H9 (cell line): ENCODE measurements at regions not wholly inside any gene's neighbourhood (a gene's known extent, or its start where the extent isn't known, plus 50 kb on each side); places are given as distances from the start of the nearest gene placed in this dataset.

Experiments used
- DNase-seq: peaks from one replicate; pipeline ENCODE4 v3.0.0-alpha.2; 2017
- H2AFZ ChIP-seq: one replicate; pipeline ENCODE4 v1.6.1; 2013; ENCODE audit warnings: mild to moderate bottlenecking, low read length, control low read depth, moderate library complexity
- H2AK5ac ChIP-seq: 2 replicates; pipeline ENCODE4 v1.6.1; 2013; ENCODE audit warnings: low read length, control low read depth, mixed read lengths; ENCODE audit not compliant: insufficient read length
- H2BK120ac ChIP-seq: one replicate; pipeline ENCODE4 v1.6.1; 2013; ENCODE audit warnings: low read depth, mild to moderate bottlenecking, low read length, control low read depth, inconsistent platforms; ENCODE audit not compliant: poor library complexity, severe bottlenecking
- H2BK12ac ChIP-seq: 2 replicates; pipeline ENCODE4 v1.6.1; 2013; ENCODE audit warnings: low read length, control low read depth, mixed read lengths, low read depth; ENCODE audit not compliant: insufficient read length
- H2BK15ac ChIP-seq: 2 replicates; pipeline ENCODE4 v1.6.1; 2013; ENCODE audit warnings: low read depth, low read length, control low read depth
- H2BK20ac ChIP-seq: one replicate; pipeline ENCODE4 v1.6.1; 2013; ENCODE audit warnings: low read depth, mild to moderate bottlenecking, low read length, control low read depth, inconsistent platforms; ENCODE audit not compliant: poor library complexity, severe bottlenecking
- H2BK5ac ChIP-seq: 2 replicates; pipeline ENCODE4 v1.6.1; 2013; ENCODE audit warnings: low read length, control low read depth, mixed read lengths; ENCODE audit not compliant: insufficient read length
- H3K14ac ChIP-seq: 2 replicates; pipeline ENCODE4 v1.6.1; 2013; ENCODE audit warnings: low read length, control low read depth; ENCODE audit not compliant: insufficient read depth
- H3K18ac ChIP-seq: 2 replicates; pipeline ENCODE4 v1.6.1; 2013; ENCODE audit warnings: low read depth, mild to moderate bottlenecking, mixed read lengths, low read length, control low read depth; ENCODE audit not compliant: insufficient read length
- H3K23ac ChIP-seq: 2 replicates; pipeline ENCODE4 v1.6.1; 2013; ENCODE audit warnings: low read length, control low read depth, mixed read lengths, low read depth; ENCODE audit not compliant: insufficient read length
- H3K23me2 ChIP-seq: 2 replicates; pipeline ENCODE4 v1.6.1; 2013; ENCODE audit warnings: low read depth, mild to moderate bottlenecking, mixed read lengths, low read length, control low read depth; ENCODE audit not compliant: insufficient read length, poor library complexity, severe bottlenecking
- H3K27ac ChIP-seq: 2 replicates; pipeline ENCODE4 v1.5.1; 2013; ENCODE audit warnings: low read length, control low read depth, mixed read lengths, low read depth; ENCODE audit not compliant: insufficient read length
- H3K27me3 ChIP-seq: 2 replicates; pipeline ENCODE4 v1.6.1; 2013; ENCODE audit warnings: low read length, control low read depth, inconsistent platforms; ENCODE audit not compliant: insufficient read depth
- H3K4ac ChIP-seq: 2 replicates; pipeline ENCODE4 v1.6.1; 2013; ENCODE audit warnings: low read depth, mild to moderate bottlenecking, control low read depth, inconsistent platforms, low read length, moderate library complexity
- H3K4me1 ChIP-seq: 2 replicates; pipeline ENCODE4 v1.6.1; 2013; ENCODE audit warnings: low read length, control low read depth, inconsistent platforms; ENCODE audit not compliant: insufficient read depth
- H3K4me2 ChIP-seq: 2 replicates; pipeline ENCODE4 v1.6.1; 2013; ENCODE audit warnings: low read length, control low read depth, mixed read lengths; ENCODE audit not compliant: insufficient read length, insufficient read depth
- H3K56ac ChIP-seq: 2 replicates; pipeline ENCODE4 v1.6.1; 2013; ENCODE audit warnings: low read depth, mild to moderate bottlenecking, mixed read lengths, low read length, control low read depth; ENCODE audit not compliant: insufficient read length
- H3K79me1 ChIP-seq: 2 replicates; pipeline ENCODE4 v1.6.1; 2013; ENCODE audit warnings: low read depth, mild to moderate bottlenecking, moderate library complexity, low read length, control low read depth, inconsistent platforms; ENCODE audit not compliant: insufficient read depth, poor library complexity, severe bottlenecking
- H3K79me2 ChIP-seq: 2 replicates; pipeline ENCODE4 v1.6.1; 2013; ENCODE audit warnings: low read length, control low read depth, inconsistent platforms; ENCODE audit not compliant: insufficient read depth
- H3K9ac ChIP-seq: 2 replicates; pipeline ENCODE4 v1.6.1; 2013; ENCODE audit warnings: low read length, control low read depth, mixed read lengths; ENCODE audit not compliant: insufficient read length; ENCODE audit errors: extremely low read depth
- H3K9me3 ChIP-seq: one replicate; pipeline ENCODE4 v1.6.1; 2013; ENCODE audit warnings: low read depth, low read length, inconsistent platforms; ENCODE audit not compliant: control insufficient read depth
- H3T11ph ChIP-seq: one replicate; pipeline ENCODE4 v1.6.1; 2013; ENCODE audit warnings: mild to moderate bottlenecking, low read length, control low read depth, inconsistent platforms
- H4K20me1 ChIP-seq: one replicate; pipeline ENCODE4 v1.6.1; 2013; ENCODE audit not compliant: control insufficient read depth, insufficient read length, insufficient read depth
- H4K5ac ChIP-seq: 2 replicates; pipeline ENCODE4 v1.6.1; 2013; ENCODE audit warnings: low read depth, mild to moderate bottlenecking, mixed read lengths, low read length, control low read depth; ENCODE audit not compliant: insufficient read length
- H4K8ac ChIP-seq: replicated peaks from 2 replicates; pipeline ENCODE4 v1.6.1; 2013; ENCODE audit warnings: low read length, control low read depth, mixed read lengths, low read depth; ENCODE audit not compliant: insufficient read length
- H4K91ac ChIP-seq: 2 replicates; pipeline ENCODE4 v1.6.1; 2013; ENCODE audit warnings: low read depth, mild to moderate bottlenecking, moderate library complexity, mixed read lengths, low read length, control low read depth; ENCODE audit not compliant: insufficient read length
- H3K27ac Mint-ChIP-seq, 3 experiments: 2 replicates in 2 of 3; 3 replicates in 1 of 3; pipeline ENCODE4 v1.8.0; 2020 to 2021; ENCODE audit warnings: mixed read lengths in 3 of 3, mild to moderate bottlenecking in 1 of 3, moderate library complexity in 1 of 3
- H3K27me3 Mint-ChIP-seq: 2 replicates; pipeline ENCODE4 v1.8.0; 2021; ENCODE audit warnings: low read depth, mild to moderate bottlenecking, moderate library complexity, mixed read lengths
- H3K36me3 Mint-ChIP-seq, 3 experiments: 2 replicates in 2 of 3; 3 replicates in 1 of 3; pipeline ENCODE4 v1.8.0; 2020 to 2021; ENCODE audit warnings: low read depth in 3 of 3, mixed read lengths in 3 of 3; ENCODE audit not compliant: insufficient read depth in 1 of 3
- H3K4me1 Mint-ChIP-seq, 2 experiments: 2 replicates each; pipeline ENCODE4 v1.8.0; 2020; ENCODE audit warnings: mixed read lengths in 2 of 2
- H3K4me3 Mint-ChIP-seq, 2 experiments: 2 replicates in 1 of 2; 3 replicates in 1 of 2; pipeline ENCODE4 v1.8.0; 2020 to 2021; ENCODE audit warnings: mild to moderate bottlenecking in 2 of 2, mixed read lengths in 2 of 2, moderate library complexity in 1 of 2
- H3K9me3 Mint-ChIP-seq, 2 experiments: 2 replicates in 1 of 2; 3 replicates in 1 of 2; pipeline ENCODE4 v1.8.0; 2020; ENCODE audit warnings: mild to moderate bottlenecking in 2 of 2, mixed read lengths in 2 of 2, moderate library complexity in 1 of 2
- WGBS: extraction: QIAGEN DNeasy Blood & Tissue Kit; methylation state at CpG from one replicate; pipeline ENCODE4 v1.1.7; 2013; ENCODE audit warnings: missing lambda C conversion rate, low lambda C conversion rate, mixed read lengths; ENCODE audit not compliant: insufficient read length; ENCODE audit errors: extremely low coverage; 5-methylcytosine and 5-hydroxymethylcytosine counted together
- TF ChIP-seq, protein P1 (sequence below): fragments of 200-600 bp; sonication (generic); conservative IDR thresholded peaks from 3 replicates; pipeline ENCODE4 v1.8.0; 2021; ENCODE audit warnings: antibody characterized with exemption, mild to moderate bottlenecking

DNA sequence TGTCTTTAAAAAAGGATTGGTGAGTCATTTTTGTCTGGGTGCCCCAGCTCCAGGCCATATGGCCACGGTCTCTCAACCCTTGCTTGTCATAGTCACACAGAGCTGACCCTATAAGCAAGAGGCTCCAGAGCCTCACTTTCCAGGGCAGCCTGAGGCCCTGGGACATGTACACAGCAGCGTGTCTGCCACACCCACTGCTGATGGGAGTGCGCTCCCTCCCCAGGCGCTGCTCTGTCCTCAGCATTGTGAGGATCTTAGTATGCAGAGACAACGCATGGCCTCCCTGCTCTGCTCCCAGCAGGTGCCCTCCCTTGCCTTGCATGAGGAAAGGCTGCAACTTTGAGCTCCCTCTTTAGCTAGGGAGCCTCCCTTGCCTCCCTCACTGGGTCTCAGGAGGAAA is 80.8 kb upstream of the CRHR1 start:
- no peak overlapping the region for H2BK120ac ChIP-seq
- Mint-ChIP-seq H3K36me3 (no peaks in the 10 kb centered on the region), H3K27ac (no peak overlapping the region), H3K9me3 (no peaks in the 10 kb centered on the region), H3K4me3 (no peak overlapping the region), H3K4me1 (peaks cover 3 to 16% of the 10 kb centered on the region in 2 experiments), H3K27me3 (peaks cover 31% of the 10 kb centered on the region)
- H3K79me1 ChIP-seq = no peaks in the 10 kb centered on the region
- no peaks in the 10 kb centered on the region for H3K9me3 ChIP-seq
- no peak overlapping the region for H2AFZ ChIP-seq
- H3K14ac ChIP-seq = no peak overlapping the region
- WGBS = no CpG with 5 or more reads among the region's 5 CpGs
- H3K4me1 ChIP-seq = no peaks in the 10 kb centered on the region
- no peak overlapping the region for H3K4ac ChIP-seq
- TF ChIP-seq, protein P1, sequence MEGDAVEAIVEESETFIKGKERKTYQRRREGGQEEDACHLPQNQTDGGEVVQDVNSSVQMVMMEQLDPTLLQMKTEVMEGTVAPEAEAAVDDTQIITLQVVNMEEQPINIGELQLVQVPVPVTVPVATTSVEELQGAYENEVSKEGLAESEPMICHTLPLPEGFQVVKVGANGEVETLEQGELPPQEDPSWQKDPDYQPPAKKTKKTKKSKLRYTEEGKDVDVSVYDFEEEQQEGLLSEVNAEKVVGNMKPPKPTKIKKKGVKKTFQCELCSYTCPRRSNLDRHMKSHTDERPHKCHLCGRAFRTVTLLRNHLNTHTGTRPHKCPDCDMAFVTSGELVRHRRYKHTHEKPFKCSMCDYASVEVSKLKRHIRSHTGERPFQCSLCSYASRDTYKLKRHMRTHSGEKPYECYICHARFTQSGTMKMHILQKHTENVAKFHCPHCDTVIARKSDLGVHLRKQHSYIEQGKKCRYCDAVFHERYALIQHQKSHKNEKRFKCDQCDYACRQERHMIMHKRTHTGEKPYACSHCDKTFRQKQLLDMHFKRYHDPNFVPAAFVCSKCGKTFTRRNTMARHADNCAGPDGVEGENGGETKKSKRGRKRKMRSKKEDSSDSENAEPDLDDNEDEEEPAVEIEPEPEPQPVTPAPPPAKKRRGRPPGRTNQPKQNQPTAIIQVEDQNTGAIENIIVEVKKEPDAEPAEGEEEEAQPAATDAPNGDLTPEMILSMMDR = no peak
- no peak overlapping the region for H4K8ac ChIP-seq
- no peak overlapping the region for H3K23ac ChIP-seq
- H3K4me2 ChIP-seq = no peak overlapping the region
- H3K27ac ChIP-seq = no peak overlapping the region
- H3K27me3 ChIP-seq = no peaks in the 10 kb centered on the region; the same call in 1 of the 2 replicates
- no peak overlapping the region for H2BK15ac ChIP-seq
- no peak overlapping the region for H2BK20ac ChIP-seq
- H2AK5ac ChIP-seq = no peak overlapping the region
- H3T11ph ChIP-seq = no peak overlapping the region
- H3K9ac ChIP-seq = no peak overlapping the region
- no peak overlapping the region for H3K18ac ChIP-seq
- H3K23me2 ChIP-seq = no peaks in the 10 kb centered on the region
- H3K56ac ChIP-seq = no peak overlapping the region
- H2BK12ac ChIP-seq = no peak overlapping the region
- no peak overlapping the region for H4K5ac ChIP-seq
- no peak overlapping the region for H4K91ac ChIP-seq
- H4K20me1 ChIP-seq = no peaks in the 10 kb centered on the region
- no peaks in the 10 kb centered on the region for H3K79me2 ChIP-seq
- DNase-seq = no peak
- no peak overlapping the region for H2BK5ac ChIP-seq
